ENCODE measurements at regions not wholly inside any gene's neighbourhood (a gene's known extent, or its start where the extent isn't known, plus 50 kb on each side); places are given as distances from the start of the nearest gene placed in this dataset.

DNA sequence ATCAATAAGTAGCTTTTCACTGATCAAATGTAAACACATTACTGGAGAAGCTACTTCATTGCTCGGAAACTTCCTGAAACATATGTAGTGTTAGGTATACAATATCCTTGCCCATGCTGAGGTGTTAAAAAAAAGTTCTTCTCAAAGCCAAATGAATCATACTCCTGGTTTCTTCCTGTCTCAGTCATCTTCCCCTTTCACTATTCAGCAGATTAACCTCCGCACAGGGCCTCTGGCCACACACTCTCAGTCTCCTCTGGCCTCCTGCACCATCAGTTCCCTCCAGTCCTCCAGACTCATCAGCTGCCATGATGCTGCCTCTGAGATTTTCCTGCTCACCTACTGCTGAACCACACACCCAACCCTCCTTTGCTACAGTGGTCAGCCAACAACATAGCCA is 70.5 kb upstream of the BOC start:
- no peak for DNase-seq

DNA sequence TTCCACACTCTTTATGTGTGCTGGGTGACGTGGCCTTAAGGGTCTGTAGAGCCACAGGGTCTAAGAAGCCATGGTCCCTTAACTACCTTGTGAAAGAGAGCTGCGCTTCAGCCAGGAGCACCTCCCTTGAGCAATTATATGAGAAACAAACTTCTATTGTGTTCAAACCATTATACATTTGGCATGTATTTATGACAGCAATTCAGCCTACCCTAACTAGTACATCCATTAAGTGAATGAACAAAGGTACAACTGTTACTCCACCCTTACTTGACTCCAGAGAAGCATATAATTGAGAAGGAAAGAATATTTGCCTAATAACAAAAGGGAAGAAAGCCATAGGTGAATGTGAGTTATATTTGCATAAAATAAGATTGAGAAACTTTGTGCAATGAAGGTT is 69.8 kb upstream of the BOC start:
- no peak for DNase-seq

DNA sequence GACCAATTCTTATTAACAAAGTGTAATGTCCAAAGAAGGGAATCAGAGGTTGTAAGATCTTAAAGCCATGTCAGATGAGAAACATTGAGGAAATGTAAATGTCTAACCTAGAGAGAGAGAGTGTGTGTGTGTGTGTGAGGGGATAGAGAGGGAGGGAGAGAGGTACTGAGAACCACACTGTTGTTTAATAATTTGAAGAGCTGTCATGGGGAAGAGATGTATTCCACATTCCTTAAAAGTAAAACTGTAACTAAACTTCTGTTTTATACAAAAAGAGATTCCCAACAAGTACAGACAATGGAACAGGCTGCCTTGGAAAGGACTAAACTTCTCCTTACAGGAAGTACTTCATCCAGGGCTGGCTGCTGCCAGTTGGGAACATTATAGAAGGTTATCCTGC is 68.9 kb upstream of the BOC start:
- no peak for DNase-seq

DNA sequence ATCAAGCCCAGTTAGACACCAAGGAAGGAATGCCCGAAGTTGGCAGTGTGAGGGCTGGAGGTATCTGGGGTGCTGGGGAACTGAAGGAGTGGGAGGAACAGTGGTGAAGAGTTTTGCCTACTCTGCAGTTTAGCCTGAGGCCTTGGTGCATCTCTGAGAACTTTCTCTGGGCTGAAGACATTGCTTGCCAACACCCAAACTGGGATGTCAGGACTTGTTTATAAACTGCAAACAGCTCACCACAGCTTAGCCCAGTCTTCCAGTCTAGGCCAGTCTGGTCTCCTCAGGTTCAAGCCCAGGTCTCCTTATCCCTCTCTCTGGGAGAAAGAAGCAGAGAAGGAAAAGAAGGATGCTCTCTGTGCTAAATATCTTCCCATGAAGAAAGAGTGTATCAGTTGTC is 68.0 kb upstream of the BOC start:
- DNase-seq, result no peak

DNA sequence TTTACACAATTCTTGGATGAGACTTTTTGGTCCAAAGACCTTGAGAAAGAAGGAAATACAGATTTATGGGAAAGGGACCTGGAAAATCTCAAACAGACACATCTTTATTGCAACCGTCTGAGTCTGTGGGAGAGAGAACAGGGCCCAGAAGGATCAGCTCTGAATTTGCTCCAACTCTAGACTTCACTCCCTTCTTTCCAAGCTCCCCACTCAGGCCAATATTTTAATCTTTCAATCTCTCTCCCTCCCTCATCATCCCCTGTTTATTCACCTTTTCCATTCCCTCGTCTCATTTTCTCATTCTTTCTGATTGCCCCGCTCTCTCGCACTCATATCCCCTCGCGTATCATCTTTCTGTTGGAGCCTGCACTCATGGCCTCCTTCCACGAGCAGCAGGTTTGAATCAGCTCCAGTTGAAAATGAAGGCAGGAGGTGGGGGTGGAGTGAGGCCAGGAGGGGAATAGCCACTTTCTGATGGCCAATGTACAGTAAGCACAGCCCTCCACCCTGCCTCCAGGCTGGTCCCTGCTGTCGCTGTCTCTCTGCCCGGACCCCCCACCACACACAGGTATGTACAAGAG is 63.6 kb upstream of the BOC start:
- no peak for DNase-seq

DNA sequence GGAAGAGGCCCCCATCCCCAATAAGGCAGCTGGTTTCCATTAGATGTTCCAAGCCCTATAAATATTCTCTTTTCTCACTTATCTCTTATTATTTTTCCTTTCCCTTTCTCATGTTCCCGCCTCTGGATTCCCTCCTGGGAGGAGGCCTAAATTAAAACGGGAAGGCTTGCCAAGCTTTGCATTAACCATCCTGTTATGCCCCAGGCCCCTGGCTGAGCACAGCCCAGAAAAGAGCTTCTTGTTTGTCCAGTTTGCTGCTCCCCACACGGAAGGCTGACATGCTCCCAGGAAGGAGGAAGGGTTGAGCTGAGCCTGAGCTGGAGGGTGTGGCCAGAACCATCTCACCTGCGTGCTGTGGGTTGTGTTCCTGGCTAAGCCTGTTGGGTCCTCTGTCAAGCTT is 63.1 kb upstream of the BOC start:
- peak; percentile 43 for DNase-seq

DNA sequence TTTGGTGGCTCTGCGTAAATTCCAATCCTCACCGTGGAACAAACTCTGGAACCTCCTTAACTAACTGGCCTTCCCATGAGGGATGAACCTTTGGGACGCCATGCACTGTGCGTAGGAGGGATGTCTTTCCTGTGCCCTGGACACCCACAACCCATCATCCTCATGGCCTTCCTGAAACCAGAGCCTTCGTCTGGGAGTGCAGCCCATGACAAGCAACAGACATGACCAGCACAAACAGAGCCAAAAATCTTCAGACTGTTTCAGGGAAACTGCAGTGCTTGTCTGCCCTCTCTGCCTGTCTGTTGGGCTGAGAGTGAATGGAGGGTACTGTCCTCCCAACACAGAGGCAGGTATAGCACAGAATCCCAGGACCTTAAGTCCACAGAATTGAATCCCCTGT is 61.1 kb upstream of the BOC start:
- no peak for DNase-seq

DNA sequence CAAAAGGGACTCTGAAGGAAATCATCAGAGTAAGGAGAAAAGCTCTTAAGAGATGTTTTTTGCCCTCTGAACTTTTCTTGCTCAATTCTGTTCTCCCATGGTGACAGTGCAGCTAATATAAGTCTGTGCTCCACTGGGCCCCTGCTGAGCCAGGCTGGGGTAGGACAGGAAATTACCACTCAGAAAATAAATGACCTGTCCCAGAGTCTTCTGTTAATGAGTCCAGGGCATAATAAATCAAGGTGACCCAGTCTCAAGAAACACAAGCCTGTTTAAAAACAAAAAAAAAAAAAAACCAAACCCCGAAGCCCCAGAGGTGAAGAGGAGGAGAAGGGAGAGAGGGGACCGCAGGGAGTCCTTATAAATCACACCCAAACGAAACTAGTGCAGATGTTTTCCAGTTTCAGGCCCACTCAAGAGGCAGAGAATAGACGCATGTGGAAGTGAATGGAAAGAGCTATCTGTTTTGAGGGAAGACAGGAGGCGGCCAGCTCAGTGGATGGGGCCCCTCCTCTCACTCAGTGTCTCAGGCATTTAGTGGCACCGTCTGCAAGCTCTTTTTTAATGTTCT is 59.8 kb upstream of the BOC start:
- peak; percentile 16 for DNase-seq

DNA sequence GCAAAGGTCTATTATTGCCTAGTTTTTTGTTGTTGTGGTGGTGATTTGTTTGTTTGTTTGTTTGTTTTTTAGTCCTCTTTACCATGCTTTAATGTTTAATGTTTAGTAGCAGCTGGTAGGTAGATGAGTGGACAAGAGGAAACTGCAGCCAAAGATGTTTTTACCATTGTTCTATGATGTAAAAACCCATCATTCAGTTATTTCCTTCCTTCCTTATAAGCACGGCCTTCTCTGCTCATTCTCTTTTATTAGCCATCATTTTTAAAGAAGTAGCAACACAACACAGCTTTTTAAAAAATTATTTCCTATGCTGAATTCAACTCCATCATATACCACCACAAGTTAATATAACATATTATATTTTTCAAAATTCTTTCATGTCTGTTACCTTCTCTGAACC is 58.5 kb upstream of the BOC start:
- no peak for DNase-seq

DNA sequence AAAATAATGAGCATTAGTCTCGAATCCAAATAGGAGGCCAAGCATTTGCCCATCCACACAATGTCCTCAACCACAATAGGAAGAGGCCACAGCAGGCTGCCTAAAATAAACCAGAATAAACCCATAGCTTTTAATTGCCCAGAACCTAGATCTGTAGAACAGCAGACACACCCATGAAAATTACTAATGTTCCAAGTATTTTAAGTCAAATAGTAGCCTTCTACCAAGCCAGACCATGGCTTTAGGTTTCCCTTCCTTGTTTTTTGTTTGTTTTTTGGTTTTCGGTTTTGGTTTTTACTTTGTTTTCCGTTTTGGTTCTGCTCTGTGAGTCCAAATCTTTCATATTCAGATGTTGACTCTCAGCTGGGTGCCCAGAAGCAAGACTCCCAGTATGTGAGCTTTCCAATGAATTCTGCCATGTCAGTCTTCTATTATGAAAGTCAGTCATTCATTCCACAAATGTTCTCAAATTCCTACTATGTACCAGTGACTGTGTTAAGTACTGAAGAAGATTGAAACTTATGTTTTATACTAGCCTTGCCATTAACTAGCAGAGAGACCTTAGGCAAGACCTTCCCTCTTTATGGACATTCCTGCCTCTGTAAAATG is 57.8 kb upstream of the BOC start:
- no peak for DNase-seq

DNA sequence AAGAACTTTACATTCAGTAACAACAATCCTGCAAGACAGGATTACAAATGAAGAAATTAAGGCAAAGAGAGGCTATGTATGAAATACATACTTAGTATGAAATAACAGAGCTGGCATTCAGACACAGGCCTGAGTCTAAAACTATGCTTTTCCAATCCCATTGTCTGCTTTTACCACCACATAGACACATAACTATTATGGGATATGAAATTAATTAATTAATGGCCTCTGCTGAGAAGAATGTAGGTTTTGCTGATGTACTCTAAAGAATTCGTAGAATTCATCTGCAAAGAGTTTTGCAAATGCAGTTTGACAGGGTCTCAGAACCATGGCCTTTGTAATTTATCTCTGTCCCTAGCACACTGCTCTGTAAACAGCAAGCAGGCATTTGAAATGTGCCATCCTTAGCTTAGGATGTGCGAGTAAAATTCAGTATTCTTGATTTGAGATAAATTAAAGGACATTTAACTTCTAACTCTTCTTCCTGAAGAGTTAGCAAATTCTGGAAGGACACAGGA is 54.5 kb upstream of the BOC start:
- DNase-seq, result no peak

DNA sequence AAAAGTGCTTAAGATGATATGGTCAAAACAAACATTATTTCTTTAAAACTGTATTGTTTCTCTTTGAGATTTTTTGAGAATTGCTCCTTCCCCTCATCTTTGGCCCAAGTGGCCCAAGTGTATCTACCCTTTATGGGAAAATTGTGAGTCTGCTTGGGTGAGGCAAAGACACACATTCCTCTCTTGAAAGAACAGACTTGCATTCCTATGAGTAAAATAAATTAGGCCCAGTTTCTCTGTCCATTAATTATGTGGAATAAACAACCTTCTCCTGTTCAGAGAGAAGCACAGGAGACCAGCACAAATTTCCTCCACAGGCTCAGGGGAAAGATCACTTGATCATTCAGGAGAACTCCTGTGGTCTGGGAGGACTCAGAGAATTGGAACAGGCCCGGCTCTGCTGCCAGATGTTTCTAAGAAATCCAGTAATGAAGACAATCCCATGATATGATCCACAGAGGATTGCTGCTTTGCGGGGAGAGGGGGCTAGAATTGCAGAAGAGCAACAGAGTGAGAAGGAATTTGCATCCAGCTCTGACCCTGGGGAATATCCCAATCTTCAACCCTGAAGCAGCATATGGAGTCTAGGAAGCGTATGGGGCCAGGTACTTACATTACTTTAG is 53.8 kb upstream of the BOC start:
- peak; percentile 80 for DNase-seq

DNA sequence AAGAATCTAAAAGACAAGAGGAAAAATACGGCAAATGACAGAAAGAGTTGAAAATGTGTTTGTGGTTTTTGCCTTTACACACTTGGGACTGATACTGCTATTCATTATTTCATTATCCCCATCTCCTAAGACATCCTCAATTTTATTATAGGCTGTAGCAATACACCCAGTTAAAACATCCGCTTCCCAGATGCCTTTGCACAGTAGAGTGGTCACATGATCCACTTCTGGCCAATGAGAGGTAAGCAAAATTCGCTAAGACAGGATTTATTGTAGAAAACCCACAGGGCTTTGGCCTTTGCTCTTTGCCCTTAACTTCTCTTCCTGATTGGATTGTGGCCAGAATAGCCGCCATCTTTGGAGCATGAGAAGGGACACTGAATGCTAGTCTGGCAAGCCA is 53.2 kb upstream of the BOC start:
- DNase-seq, result no peak
